GM23338 (cell line): ENCODE measurements at regions not wholly inside any gene's neighbourhood (a gene's known extent, or its start where the extent isn't known, plus 50 kb on each side); places are given as distances from the start of the nearest gene placed in this dataset.

ENCODE experiments used
- ATAC-seq: fragments of 200-7000 bp; cut with Tn5 transposase; 3 replicates; pipeline ENCODE4 v1.9.1; 2020
- DNase-seq: peaks from one replicate; pipeline ENCODE4 v3.0.0-alpha.2; 2015; ENCODE audit warnings: low spot score
- H2AFZ ChIP-seq: fragments of 200-600 bp; sonication (generic); 2 replicates; pipeline ENCODE4 v1.8.0; 2016; ENCODE audit warnings: antibody characterized with exemption, mild to moderate bottlenecking, moderate library complexity
- H3F3A ChIP-seq: fragments of 200-600 bp; sonication (generic); replicated peaks from 2 replicates; pipeline ENCODE4 v1.8.0; 2017; ENCODE audit warnings: antibody characterized with exemption, mixed run types, low read depth
- H3K27ac ChIP-seq: fragments of 200-600 bp; sonication (generic); 2 replicates; pipeline ENCODE4 v1.6.1; 2016; ENCODE audit warnings: low read depth
- H3K27me3 ChIP-seq: fragments of 200-600 bp; sonication (generic); 2 replicates; pipeline ENCODE4 v1.8.0; 2016; ENCODE audit warnings: mild to moderate bottlenecking, mixed run types, moderate library complexity; ENCODE audit not compliant: insufficient read depth
- H3K36me3 ChIP-seq: fragments of 200-600 bp; sonication (generic); 2 replicates; pipeline ENCODE4 v1.8.0; 2016; ENCODE audit warnings: mild to moderate bottlenecking; ENCODE audit not compliant: insufficient read depth
- H3K4me1 ChIP-seq: fragments of 200-600 bp; sonication (generic); 2 replicates; pipeline ENCODE4 v1.8.0; 2016; ENCODE audit warnings: mild to moderate bottlenecking, moderate library complexity; ENCODE audit not compliant: insufficient read depth
- H3K4me2 ChIP-seq: fragments of 200-600 bp; sonication (generic); 2 replicates; pipeline ENCODE4 v1.7.1; 2017; ENCODE audit warnings: mixed run types
- H3K4me3 ChIP-seq: fragments of 200-600 bp; sonication (generic); 2 replicates; pipeline ENCODE4 v1.6.1; 2016; ENCODE audit warnings: mixed run types
- H3K79me2 ChIP-seq: fragments of 200-600 bp; sonication (generic); replicated peaks from 2 replicates; pipeline ENCODE4 v1.8.0; 2017; ENCODE audit warnings: mild to moderate bottlenecking; ENCODE audit not compliant: insufficient read depth
- H3K9me2 ChIP-seq: fragments of 200-600 bp; sonication (generic); 2 replicates; pipeline ENCODE4 v1.8.0; 2017; ENCODE audit not compliant: insufficient read depth
- H4K20me1 ChIP-seq: fragments of 200-600 bp; sonication (generic); replicated peaks from 2 replicates; pipeline ENCODE4 v1.8.0; 2017; ENCODE audit warnings: mild to moderate bottlenecking; ENCODE audit not compliant: insufficient read depth
- H3K27ac Mint-ChIP-seq: 2 replicates; pipeline ENCODE4 v1.8.0; 2020; ENCODE audit warnings: inconsistent platforms, mild to moderate bottlenecking, moderate library complexity, mixed read lengths
- H3K27me3 Mint-ChIP-seq: 3 replicates; pipeline ENCODE4 v1.8.0; 2022; ENCODE audit warnings: low read depth, mild to moderate bottlenecking, moderate library complexity, mixed read lengths, inconsistent platforms; ENCODE audit not compliant: insufficient read depth, poor library complexity
- H3K36me3 Mint-ChIP-seq: 3 replicates; pipeline ENCODE4 v1.8.0; 2021; ENCODE audit warnings: low read depth, mild to moderate bottlenecking, inconsistent platforms, moderate library complexity, mixed read lengths
- H3K4me1 Mint-ChIP-seq: 3 replicates; pipeline ENCODE4 v1.8.0; 2020; ENCODE audit warnings: mild to moderate bottlenecking, inconsistent platforms, mixed read lengths
- H3K4me3 Mint-ChIP-seq: 3 replicates; pipeline ENCODE4 v1.8.0; 2021; ENCODE audit warnings: moderate library complexity, mild to moderate bottlenecking, inconsistent platforms, mixed read lengths
- H3K9me3 Mint-ChIP-seq: 3 replicates; pipeline ENCODE4 v1.8.0; 2020; ENCODE audit warnings: moderate library complexity, mild to moderate bottlenecking, inconsistent platforms, mixed read lengths
- CREB1 ChIP-seq: fragments of 250-450 bp; sonication (Bioruptor Pico); IDR thresholded peaks from 2 replicates; pipeline ENCODE4 v1.5.0; 2020; ENCODE audit warnings: low read depth, mild to moderate bottlenecking, moderate library complexity
- CTCF ChIP-seq, 2 experiments: fragments of 200-600 bp in 1 of 2; sonication (generic) in 1 of 2; conservative IDR thresholded peaks; 2 replicates each; pipeline versions ENCODE4 v1.5.1 to v1.6.1; 2016 to 2017; ENCODE audit warnings: antibody characterized with exemption in 2 of 2, low read depth in 2 of 2, mild to moderate bottlenecking in 2 of 2, moderate library complexity in 1 of 2
- ETS1 ChIP-seq: IDR thresholded peaks from 2 replicates; pipeline ENCODE4 v1.6.1; 2016; ENCODE audit warnings: antibody characterized with exemption
- EZH2 ChIP-seq: fragments of 200-600 bp; sonication (generic); IDR thresholded peaks from one replicate; pipeline ENCODE4 v1.8.0; 2017; ENCODE audit warnings: antibody characterized with exemption, mild to moderate bottlenecking, low read depth; ENCODE audit not compliant: unreplicated experiment
- EZH2phosphoT487 ChIP-seq: fragments of 200-600 bp; sonication (generic); IDR thresholded peaks from one replicate; pipeline ENCODE4 v1.8.1; 2018; ENCODE audit warnings: antibody characterized with exemption; ENCODE audit not compliant: unreplicated experiment
- JUNB ChIP-seq: IDR thresholded peaks from one replicate; pipeline ENCODE4 v1.6.1; 2016; ENCODE audit warnings: antibody characterized with exemption; ENCODE audit not compliant: unreplicated experiment
- NANOG ChIP-seq: IDR thresholded peaks from 2 replicates; pipeline ENCODE4 v1.6.1; 2016; ENCODE audit warnings: antibody characterized with exemption, borderline replicate concordance
- POLR2AphosphoS5 ChIP-seq: IDR thresholded peaks from 2 replicates; pipeline ENCODE4 v1.6.1; 2016; ENCODE audit warnings: antibody characterized with exemption, low read depth
- REST ChIP-seq: IDR thresholded peaks from one replicate; pipeline ENCODE4 v1.6.1; 2018; ENCODE audit warnings: antibody characterized with exemption; ENCODE audit not compliant: unreplicated experiment
- STAT1 ChIP-seq: IDR thresholded peaks from one replicate; pipeline ENCODE4 v1.6.1; 2016; ENCODE audit warnings: antibody characterized with exemption; ENCODE audit not compliant: unreplicated experiment
- ZNF114 ChIP-seq: fragments of 250-450 bp; sonication (Bioruptor Pico); IDR thresholded peaks from 2 replicates; pipeline ENCODE4 v1.5.0; 2020; ENCODE audit warnings: mild to moderate bottlenecking, moderate library complexity
- ZNF331 ChIP-seq: fragments of 250-450 bp; sonication (Bioruptor Pico); IDR thresholded peaks from 2 replicates; pipeline ENCODE4 v1.5.0; 2020; ENCODE audit warnings: low read depth, mild to moderate bottlenecking, moderate library complexity
- ZNF462 ChIP-seq: fragments of 250-450 bp; sonication (Bioruptor Pico); IDR thresholded peaks from 2 replicates; pipeline ENCODE4 v1.5.0; 2020; ENCODE audit warnings: mild to moderate bottlenecking, moderate library complexity

DNA sequence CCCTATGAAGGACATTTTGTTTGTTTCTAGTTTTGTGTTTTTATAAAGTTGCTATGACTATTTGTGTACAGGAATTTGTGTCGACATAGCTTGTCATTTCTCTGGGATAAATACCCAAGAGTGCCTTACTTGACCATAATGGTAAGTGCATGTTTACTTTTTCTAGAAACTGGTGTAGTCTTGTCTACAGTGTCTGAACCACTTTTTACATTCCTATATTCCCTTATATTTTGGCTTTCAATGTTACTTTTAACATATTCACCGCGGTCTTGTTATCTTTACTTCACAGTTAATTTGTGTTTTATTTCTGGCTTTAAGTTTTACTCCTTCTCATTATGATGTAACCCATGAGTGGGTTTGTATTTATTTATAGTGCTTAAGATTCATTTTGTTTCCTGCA lies 444.4 kb upstream of the RGS17 start:
- no peak for ATAC-seq
- no peaks in the 10 kb centered on the region for H3F3A ChIP-seq
- Mint-ChIP-seq H3K4me1 (no peaks in the 10 kb centered on the region; the same call in 2 of the 3 replicates), H3K27me3 (no peaks in the 10 kb centered on the region), H3K27ac (no peak overlapping the region), H3K36me3 (no peaks in the 10 kb centered on the region), H3K4me3 (no peak overlapping the region), H3K9me3 (peaks cover 14% of the 10 kb centered on the region; the same call in 2 of the 3 replicates)
- no peaks in the 10 kb centered on the region for H3K79me2 ChIP-seq
- no peaks in the 10 kb centered on the region for H4K20me1 ChIP-seq
- H2AFZ ChIP-seq = no peak overlapping the region
- TF ChIP-seq ZNF462 (no peak), ZNF114 (CRISPR knock-in tag) (no peak), CREB1 (CRISPR knock-in tag) (no peak), JUNB (no peak), EZH2 (no peak), STAT1 (no peak), ETS1 (no peak), NANOG (no peak), CTCF (conservative IDR thresholded peaks at IDR 0.05; ENCODE audit: low read depth in 2 of 2) (no peak), REST (no peak), POLR2AphosphoS5 (no peak), EZH2phosphoT487 (no peak), ZNF331 (CRISPR knock-in tag) (no peak)
- H3K36me3 ChIP-seq = no peaks in the 10 kb centered on the region
- DNase-seq = no peak
- H3K4me2 ChIP-seq = no peak overlapping the region
- H3K27ac ChIP-seq = no peak overlapping the region
- H3K9me2 ChIP-seq = no peaks in the 10 kb centered on the region
- H3K4me1 ChIP-seq = no peaks in the 10 kb centered on the region
- H3K4me3 ChIP-seq = no peak overlapping the region
- no peaks in the 10 kb centered on the region for H3K27me3 ChIP-seq
